ENCODE measurements at regions not wholly inside any gene's neighbourhood (a gene's known extent, or its start where the extent isn't known, plus 50 kb on each side); places are given as distances from the start of the nearest gene placed in this dataset.
"Not testable (repeated sequence)": the region's sequence is repeated elsewhere in the genome, so short reads cannot be mapped to it uniquely, and the experiment has no call there.

GRCh38 chr13:80497439-80497838 lies 156.5 kb upstream of the SPRY2 start:
- Mint-ChIP-seq H3K4me1 (ENCODE audit: insufficient read depth, unreplicated experiment) (no peaks in the 10 kb centered on the region), H3K36me3 (ENCODE audit: insufficient read depth, unreplicated experiment) (no peaks in the 10 kb centered on the region), H3K27ac (ENCODE audit: low read depth, unreplicated experiment) (no peak overlapping the region), H3K9me3 (ENCODE audit: unreplicated experiment) (no peaks in the 10 kb centered on the region), H3K4me3 (ENCODE audit: unreplicated experiment) (no peak overlapping the region), H3K27me3 (ENCODE audit: insufficient read depth, unreplicated experiment) (no peaks in the 10 kb centered on the region)
- BruUV-seq (replicated peaks) = no TSS peak
- TF ChIP-seq CTCF (IDR thresholded peaks at IDR 0.05; ENCODE audit: unreplicated experiment) = no peak
- CTCF ChIA-PET = interaction anchor here (1.0 kb wide), 1 partner anchor 15 kb away, joined by 3 read pairs; no protein-coding TSS in a partner anchor
- DNase-seq (ENCODE audit: unreplicated experiment) = no peak
- POLR2A ChIA-PET = interaction anchor here (0.8 kb wide), 1 partner anchor 11 kb away, joined by 3 read pairs; no protein-coding TSS in a partner anchor
- intact Hi-C loops (cut with micrococcal nuclease) = no loop called here

GRCh38 chr13:80496721-80497397 lies 155.9 kb upstream of the SPRY2 start:
- Mint-ChIP-seq H3K4me3 (ENCODE audit: unreplicated experiment) (no peak overlapping the region), H3K4me1 (ENCODE audit: insufficient read depth, unreplicated experiment) (no peaks in the 10 kb centered on the region), H3K9me3 (ENCODE audit: unreplicated experiment) (no peaks in the 10 kb centered on the region), H3K27ac (ENCODE audit: low read depth, unreplicated experiment) (no peak overlapping the region), H3K36me3 (ENCODE audit: insufficient read depth, unreplicated experiment) (no peaks in the 10 kb centered on the region), H3K27me3 (ENCODE audit: insufficient read depth, unreplicated experiment) (no peaks in the 10 kb centered on the region)
- DNase-seq (ENCODE audit: unreplicated experiment) = no peak
- ChIA-PET CTCF (interaction anchor here (1.0 kb wide), 1 partner anchor 14 kb away, joined by 3 read pairs; no protein-coding TSS in a partner anchor), POLR2A (no interaction called here)
- BruUV-seq (replicated peaks) = no TSS peak
- intact Hi-C loops (cut with micrococcal nuclease) = no loop called here
- TF ChIP-seq CTCF (IDR thresholded peaks at IDR 0.05; ENCODE audit: unreplicated experiment) = no peak

- H3K27ac Mint-ChIP-seq (ENCODE audit: low read depth, unreplicated experiment); intact Hi-C loops (cut with micrococcal nuclease); POLR2A ChIA-PET; CTCF ChIA-PET; BruUV-seq (replicated peaks); DNase-seq (ENCODE audit: unreplicated experiment); H3K27me3 Mint-ChIP-seq (ENCODE audit: insufficient read depth, unreplicated experiment); H3K9me3 Mint-ChIP-seq (ENCODE audit: unreplicated experiment); H3K4me3 Mint-ChIP-seq (ENCODE audit: unreplicated experiment); H3K4me1 Mint-ChIP-seq (ENCODE audit: insufficient read depth, unreplicated experiment); H3K36me3 Mint-ChIP-seq (ENCODE audit: insufficient read depth, unreplicated experiment): not testable (repeated sequence)
Measured at GRCh38 chr13:80490491-80490943, 149.6 kb upstream of the SPRY2 start.

GRCh38 chr13:80486402-80486801 lies 145.5 kb upstream of the SPRY2 start:
- ChIA-PET CTCF (no interaction called here), POLR2A (interaction anchor here (0.7 to 1.4 kb wide), 3 partner anchors 11 to 22 kb away, joined by 3 read pairs; no protein-coding TSS in a partner anchor)
- Mint-ChIP-seq H3K27me3 (ENCODE audit: insufficient read depth, unreplicated experiment) (no peaks in the 10 kb centered on the region), H3K4me1 (ENCODE audit: insufficient read depth, unreplicated experiment) (peaks cover 5% of the 10 kb centered on the region), H3K4me3 (ENCODE audit: unreplicated experiment) (no peak overlapping the region), H3K27ac (ENCODE audit: low read depth, unreplicated experiment) (no peak overlapping the region), H3K9me3 (ENCODE audit: unreplicated experiment) (peaks cover 5% of the 10 kb centered on the region), H3K36me3 (ENCODE audit: insufficient read depth, unreplicated experiment) (no peaks in the 10 kb centered on the region)
- no peak for TF ChIP-seq CTCF (IDR thresholded peaks at IDR 0.05; ENCODE audit: unreplicated experiment)
- intact Hi-C loops (cut with micrococcal nuclease) = no loop called here
- no peak for DNase-seq (ENCODE audit: unreplicated experiment)
- BruUV-seq (replicated peaks) = no TSS peak
